RCC 7860 (cell line): ENCODE measurements at regions not wholly inside any gene's neighbourhood (a gene's known extent, or its start where the extent isn't known, plus 50 kb on each side); places are given as distances from the start of the nearest gene placed in this dataset.

Experiments used
- DNase-seq: peaks from one replicate; pipeline ENCODE4 v3.0.0-alpha.2; 2015; ENCODE audit warnings: low spot score
- FAIRE-seq: peaks from 2 replicates; lab custom pipeline; 2012; peaks lifted over from hg19 to GRCh38; lab: Jason Lieb, UNC

DNA sequence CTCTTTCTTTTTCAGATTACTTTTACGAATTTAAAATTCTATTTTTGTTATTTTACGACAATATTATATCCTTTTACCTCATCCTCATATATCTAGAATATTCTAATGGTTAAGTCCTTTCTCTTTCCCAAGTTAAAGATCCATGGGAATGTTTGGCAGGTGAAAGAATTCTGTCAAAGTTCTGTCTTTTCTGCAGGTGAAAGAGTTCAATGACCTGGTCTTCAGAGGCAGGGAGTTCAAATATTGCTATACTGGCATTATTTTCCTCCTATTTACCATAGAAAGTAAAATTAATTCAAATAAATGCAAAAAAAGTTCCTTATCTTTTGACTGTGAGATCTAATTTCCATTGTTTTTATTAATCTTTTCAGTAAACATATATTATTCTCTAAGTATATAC is 194.3 kb downstream of the ARL4A start:
- FAIRE-seq (no peak), DNase-seq (no peak)

DNA sequence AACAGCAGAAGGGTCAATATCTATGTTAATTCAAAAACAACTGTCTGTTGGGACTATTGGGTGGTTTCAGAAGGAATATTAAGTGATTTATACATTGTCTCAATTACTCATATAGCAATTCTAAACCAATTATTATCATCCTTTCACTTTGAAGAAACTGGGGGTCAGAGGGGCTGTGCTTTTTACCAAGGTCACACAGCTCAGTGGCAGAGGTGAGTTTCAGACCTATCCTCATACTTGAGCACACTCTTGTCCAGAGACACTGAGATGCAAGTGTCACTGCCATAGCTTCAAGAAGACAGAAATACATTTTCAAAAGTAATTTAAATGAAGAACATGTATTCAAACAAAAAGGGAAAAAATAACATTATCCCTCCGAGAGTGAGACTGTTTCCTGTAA is 195.3 kb downstream of the ARL4A start:
- FAIRE-seq: no peak

GRCh38 chr7:12884033-12884432 is 196.6 kb downstream of the ARL4A start:
- no peak for DNase-seq
- FAIRE-seq: peak; percentile 38

More for the DNA sequence above, 195.3 kb downstream of the ARL4A start:
- DNase-seq: no peak

DNA sequence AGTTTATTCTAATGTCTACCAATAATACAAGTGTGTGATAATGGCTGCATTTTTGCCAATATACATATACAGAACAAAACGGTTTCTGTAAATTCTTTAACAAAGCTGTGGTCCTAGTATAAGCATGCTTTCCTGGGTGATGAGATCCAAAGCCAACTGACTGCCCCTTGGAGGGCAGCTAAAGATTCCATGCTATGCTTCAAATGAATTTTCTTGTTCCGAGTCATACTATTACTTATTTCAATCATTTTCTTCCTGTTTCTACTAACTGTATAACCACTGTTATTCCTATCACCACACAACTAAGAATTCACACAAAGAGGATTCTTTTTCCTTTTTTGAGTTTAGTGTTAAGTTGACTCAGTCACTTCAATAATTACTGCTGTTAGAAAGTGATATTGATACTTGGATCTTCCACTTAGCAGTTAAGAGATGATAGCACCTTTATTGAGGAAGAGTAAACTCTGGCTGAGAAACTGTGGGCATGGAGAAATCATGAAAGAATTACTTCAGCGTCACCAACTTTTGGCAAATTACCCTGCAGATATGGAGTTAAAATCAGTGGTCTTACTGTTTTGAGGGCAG is 197.5 kb downstream of the ARL4A start:
- no peak for FAIRE-seq
- DNase-seq: peak; percentile 28

GRCh38 chr7:12888717-12889116 is 201.3 kb downstream of the ARL4A start:
- no peak for DNase-seq
- no peak for FAIRE-seq

GRCh38 chr7:12889391-12889790 is 202.0 kb downstream of the ARL4A start:
- no peak for DNase-seq
- FAIRE-seq: no peak

DNA sequence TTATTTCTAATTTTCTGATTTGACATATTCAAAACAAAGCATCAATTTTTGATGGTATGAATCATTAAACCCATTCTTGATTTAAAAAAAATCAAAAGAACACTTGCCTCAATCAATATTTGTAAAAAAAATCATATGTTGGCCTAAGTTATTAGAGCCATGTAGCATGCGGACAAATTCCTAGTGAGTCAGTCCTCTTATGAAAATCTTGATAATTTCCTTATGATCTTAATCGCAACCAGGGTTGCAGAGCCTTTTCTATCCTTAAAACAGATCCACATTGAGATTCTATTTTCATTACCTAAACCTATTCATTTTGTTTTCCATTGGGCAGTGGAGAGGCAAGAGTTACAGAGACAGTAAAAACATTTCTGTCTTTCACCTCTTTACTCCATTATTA is 203.2 kb downstream of the ARL4A start:
- FAIRE-seq: no peak
- no peak for DNase-seq

- DNase-seq: no peak
- no peak for FAIRE-seq
Measured at GRCh38 chr7:12893292-12893691, 205.9 kb downstream of the ARL4A start.

DNA sequence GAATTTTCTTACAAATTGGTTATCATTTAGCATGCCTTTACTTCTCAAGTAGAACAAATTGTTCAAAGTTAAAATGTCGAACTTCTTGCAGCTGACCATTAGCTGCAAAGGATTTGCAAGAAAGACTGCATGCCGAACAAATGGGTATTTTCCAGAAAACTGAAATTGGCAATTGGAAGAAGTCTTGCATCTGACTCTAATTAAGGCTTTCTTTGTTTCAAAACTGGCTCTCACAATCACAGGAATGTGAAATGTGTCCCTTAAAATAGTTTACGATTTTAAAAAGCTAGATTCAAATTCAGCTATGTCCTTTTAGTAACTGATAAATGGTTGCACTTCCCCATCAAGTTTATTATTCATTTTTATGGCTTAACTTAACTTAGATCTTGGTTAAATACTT is 207.9 kb downstream of the ARL4A start:
- FAIRE-seq: no peak

GRCh38 chr7:12896316-12896715 is 208.9 kb downstream of the ARL4A start:
- DNase-seq: no peak
- FAIRE-seq: no peak

More for the DNA sequence above, 207.9 kb downstream of the ARL4A start:
- DNase-seq: no peak

- FAIRE-seq: no peak
- DNase-seq: no peak
Measured at GRCh38 chr7:12898004-12898403, 210.6 kb downstream of the ARL4A start.

GRCh38 chr7:12898620-12899019 is 211.2 kb downstream of the ARL4A start:
- no peak for DNase-seq
- no peak for FAIRE-seq

DNA sequence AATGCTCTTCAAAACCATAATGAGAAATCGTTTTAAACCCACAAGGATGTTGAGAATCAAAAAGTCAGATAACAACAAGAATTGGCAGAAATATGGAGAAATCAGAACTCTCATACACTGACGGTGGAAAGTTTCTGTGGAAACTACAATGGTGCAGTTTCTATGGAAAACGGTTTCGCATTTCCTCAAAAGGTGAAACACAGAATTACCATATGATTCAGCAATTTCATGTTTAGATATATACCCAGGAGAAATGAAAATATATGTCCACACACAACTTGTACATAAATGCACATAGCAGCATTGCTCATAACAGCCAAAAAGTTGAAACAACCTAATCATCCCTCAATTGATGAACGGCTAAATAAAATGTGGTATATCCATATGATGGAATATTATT is 218.2 kb downstream of the ARL4A start:
- FAIRE-seq (no peak), DNase-seq (no peak)

GRCh38 chr7:12907774-12908173 is 220.3 kb downstream of the ARL4A start:
- DNase-seq (no peak), FAIRE-seq (no peak)

- FAIRE-seq (no peak), DNase-seq (no peak)
Measured at GRCh38 chr7:12909483-12909882, 222.1 kb downstream of the ARL4A start.

- no peak for DNase-seq
- FAIRE-seq: no peak
Measured at GRCh38 chr7:12911053-12911452, 223.6 kb downstream of the ARL4A start.

DNA sequence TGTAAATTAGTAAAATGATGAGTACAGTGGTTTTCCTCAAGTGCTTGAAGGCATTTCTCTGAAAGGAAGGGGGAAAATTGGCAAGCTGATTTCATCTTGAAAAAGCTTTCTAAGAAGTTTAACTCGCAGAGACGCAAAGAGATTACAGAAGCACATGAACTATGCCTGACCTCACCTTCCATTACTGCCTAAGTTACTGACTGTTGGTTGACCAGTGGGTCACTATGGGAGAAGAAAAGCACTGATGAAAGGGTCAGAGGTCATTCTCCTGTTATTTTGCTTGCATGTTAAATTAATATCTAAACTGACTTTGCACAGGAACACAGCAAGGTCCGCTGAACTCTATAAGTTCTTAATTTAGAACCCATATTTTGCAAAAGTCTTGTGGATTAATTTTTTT is 225.6 kb downstream of the ARL4A start:
- DNase-seq (no peak), FAIRE-seq (no peak)

GRCh38 chr7:12917801-12918200 is 230.4 kb downstream of the ARL4A start:
- DNase-seq (no peak), FAIRE-seq (no peak)

- FAIRE-seq (no peak), DNase-seq (no peak)
Measured at GRCh38 chr7:12921751-12922345, 234.4 kb downstream of the ARL4A start.

- FAIRE-seq (no peak), DNase-seq (no peak)
Measured at GRCh38 chr7:12923971-12924370, 236.5 kb downstream of the ARL4A start.

DNA sequence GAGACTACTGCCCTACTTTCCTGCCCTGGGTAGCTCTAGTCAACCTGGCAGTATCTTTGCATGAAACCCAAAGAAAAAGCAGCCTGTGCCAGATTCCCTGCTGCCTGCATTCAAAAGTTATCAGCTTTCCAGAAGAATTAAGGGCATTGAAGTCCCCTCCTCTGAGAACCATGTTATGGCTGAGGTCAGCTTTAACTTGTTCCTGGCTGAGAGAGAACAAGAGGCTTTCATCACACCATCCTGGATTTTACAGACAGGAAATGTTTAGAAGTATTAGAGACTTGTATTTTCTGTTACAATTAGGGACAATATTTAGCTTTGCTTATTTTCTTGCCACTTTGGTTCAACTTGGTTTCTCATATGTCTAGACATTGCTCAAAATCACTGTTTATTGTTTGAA is 238.8 kb downstream of the ARL4A start:
- DNase-seq (no peak), FAIRE-seq (no peak)

GRCh38 chr7:12927635-12928434 is 240.4 kb downstream of the ARL4A start:
- DNase-seq (no peak), FAIRE-seq (no peak)
